HCT116 (cell line): ENCODE measurements at regions not wholly inside any gene's neighbourhood (a gene's known extent, or its start where the extent isn't known, plus 50 kb on each side); places are given as distances from the start of the nearest gene placed in this dataset.

Source experiments
- ATAC-seq: fragments of 200-7000 bp; cut with Tn5 transposase; 2 replicates; pipeline ENCODE4 v1.9.1; 2020; ENCODE audit warnings: mild to moderate bottlenecking, moderate library complexity
- BruUV-seq: library from RNA; stranded (reverse); fragments of 400-500 nt; replicated peaks from 2 replicates; lab custom pipeline; 2021; lab: Mats Ljungman, UMichigan
- CTCF ChIA-PET: fragments of 300-600 bp; sonication (Branson Sonifier 250); formaldehyde crosslinking; loops from one replicate; lab custom pipeline; 2021; ENCODE audit warnings: antibody characterized with exemption; lab: Charles Lee
- POLR2A ChIA-PET: fragments of 300-600, 350-600 bp; sonication (Branson Sonifier 250); formaldehyde crosslinking; loops from one replicate; lab custom pipeline; 2021; ENCODE audit warnings: antibody characterized with exemption; lab: Charles Lee
- RAD21 ChIA-PET, 2 experiments: fragments of 300-600 bp; sonication (Branson Sonifier 250); formaldehyde crosslinking; loops; one replicate each; lab custom pipeline; 2023; ENCODE audit warnings: low total read pairs in 2 of 2; ENCODE audit not compliant: uncharacterized antibody in 2 of 2, unreplicated experiment in 2 of 2, low non-redundant PET in 1 of 2; lab: Charles Lee
- DNase-seq: peaks from one replicate; pipeline ENCODE4 v3.0.0-alpha.2; 2010; ENCODE audit warnings: low read depth, low spot score
- H2AFZ ChIP-seq: fragments of 200-600 bp; shearing (Covaris generic), sonication (generic); 2 replicates; pipeline ENCODE4 v1.6.1; 2017; ENCODE audit warnings: low read depth, mixed run types, mixed read lengths, antibody characterized with exemption, low read length; ENCODE audit not compliant: poor library complexity, severe bottlenecking
- H3K27ac ChIP-seq: 2 replicates; pipeline ENCODE4 v1.5.1; 2012; ENCODE audit warnings: low read depth, low read length
- H3K27me3 ChIP-seq: fragments of 200-600 bp; sonication (generic); 2 replicates; pipeline ENCODE4 v1.6.1; 2016; ENCODE audit warnings: mixed run types, low read length, mixed read lengths; ENCODE audit not compliant: insufficient read depth
- H3K36me3 ChIP-seq, 2 experiments: fragments of 200-500 bp in 1 of 2; fragments of 200-600 bp in 1 of 2; sonication (Bioruptor generic) in 1 of 2; sonication (generic) in 1 of 2; 2 replicates each; pipeline versions ENCODE4 v1.5.1 to v1.6.1; 2014 to 2016; ENCODE audit warnings: low read length in 2 of 2, inconsistent platforms in 1 of 2, mixed read lengths in 1 of 2, mixed run types in 1 of 2; ENCODE audit not compliant: insufficient read depth in 2 of 2, control insufficient read depth in 1 of 2
- H3K4me1 ChIP-seq, 2 experiments: fragments of 200-600 bp in 1 of 2; sonication (generic) in 1 of 2; 2 replicates each; pipeline versions ENCODE4 v1.5.1 to v1.6.1; 2012 to 2017; ENCODE audit warnings: low read length in 2 of 2, inconsistent platforms in 1 of 2, mild to moderate bottlenecking in 1 of 2, mixed read lengths in 1 of 2, mixed run types in 1 of 2, moderate library complexity in 1 of 2; ENCODE audit not compliant: insufficient read depth in 2 of 2, control insufficient read depth in 1 of 2
- H3K4me2 ChIP-seq: fragments of 200-600 bp; sonication (generic); 2 replicates; pipeline ENCODE4 v1.6.1; 2017; ENCODE audit warnings: mixed run types, low read length, mixed read lengths
- H3K4me3 ChIP-seq, 2 experiments: fragments of 200-600 bp in 1 of 2; sonication (generic) in 1 of 2; replicated peaks in 1 of 2; 2 replicates each; pipeline ENCODE4 v1.5.1; 2011 to 2016; ENCODE audit warnings: low read length in 2 of 2, control low read depth in 1 of 2, low read depth in 1 of 2, mild to moderate bottlenecking in 1 of 2, mixed read lengths in 1 of 2, mixed run types in 1 of 2
- H3K79me2 ChIP-seq: fragments of 200-600 bp; sonication (generic); 2 replicates; pipeline ENCODE4 v1.6.1; 2017; ENCODE audit warnings: mild to moderate bottlenecking, mixed run types, low read length, moderate library complexity, mixed read lengths; ENCODE audit not compliant: insufficient read depth
- H3K9ac ChIP-seq: fragments of 200-600 bp; sonication (generic); 2 replicates; pipeline ENCODE4 v1.6.1; 2016; ENCODE audit warnings: low read length, mixed read lengths
- H3K9me2 ChIP-seq: fragments of 200-600 bp; sonication (generic), shearing (Covaris generic); 2 replicates; pipeline ENCODE4 v1.6.1; 2017; ENCODE audit warnings: mixed run types, mild to moderate bottlenecking, moderate library complexity; ENCODE audit not compliant: insufficient read depth
- H3K9me3 ChIP-seq, 2 experiments: fragments of 200-500 bp in 1 of 2; fragments of 200-600 bp in 1 of 2; sonication (Bioruptor generic) in 1 of 2; sonication (generic) in 1 of 2; 2 replicates each; pipeline ENCODE4 v1.6.1; 2014 to 2017; ENCODE audit warnings: low read length in 2 of 2, mixed read lengths in 2 of 2, inconsistent platforms in 1 of 2, low read depth in 1 of 2, mild to moderate bottlenecking in 1 of 2, mixed run types in 1 of 2, moderate library complexity in 1 of 2; ENCODE audit not compliant: control insufficient read depth in 1 of 2, insufficient read depth in 1 of 2
- H4K20me1 ChIP-seq: fragments of 200-600 bp; sonication (generic), shearing (Covaris generic); 2 replicates; pipeline ENCODE4 v1.6.1; 2017; ENCODE audit warnings: mixed run types, mild to moderate bottlenecking, moderate library complexity; ENCODE audit not compliant: insufficient read depth
- EGR1 ChIP-seq: IDR thresholded peaks from 2 replicates; pipeline ENCODE4 v1.6.1; 2012; ENCODE audit warnings: low read depth
- ELF1 ChIP-seq: IDR thresholded peaks from 2 replicates; pipeline ENCODE4 v1.6.1; 2012; ENCODE audit warnings: low read depth, borderline replicate concordance
- JUND ChIP-seq: IDR thresholded peaks from 2 replicates; pipeline ENCODE4 v1.6.1; 2012
- MAX ChIP-seq: IDR thresholded peaks from 2 replicates; pipeline ENCODE4 v1.6.1; 2012
- POLR2A ChIP-seq: IDR thresholded peaks from 2 replicates; pipeline ENCODE4 v1.7.0; 2011; ENCODE audit warnings: borderline replicate concordance; ENCODE audit not compliant: insufficient read depth, insufficient read length; ENCODE audit errors: extremely low read depth
- REST ChIP-seq: IDR thresholded peaks from 2 replicates; pipeline ENCODE4 v1.6.1; 2012; ENCODE audit warnings: low read depth
- TCF7L2 ChIP-seq: IDR thresholded peaks from 2 replicates; pipeline ENCODE4 v1.7.0; 2011; ENCODE audit warnings: borderline replicate concordance, inconsistent platforms; ENCODE audit not compliant: insufficient read depth, insufficient read length; ENCODE audit errors: extremely low read depth
- ZFX ChIP-seq: fragments of 450-650 bp; IDR thresholded peaks from 2 replicates; pipeline ENCODE4 v1.6.1; 2017
- intact Hi-C: fragments of 100-400 bp; cut with micrococcal nuclease; formaldehyde crosslinking; loops from 2 replicates; pipeline ENCODE4 v1.10.0; 2022

- H3K36me3 ChIP-seq, result no peaks in the 10 kb centered on the region
- H4K20me1 ChIP-seq, result no peaks in the 10 kb centered on the region
- CTCF ChIA-PET, result interaction anchor here (0.6 to 1.7 kb wide), 4 partner anchors 12 to 59 kb away, joined by 3 to 8 read pairs (median 4); no protein-coding TSS in a partner anchor
- POLR2A ChIA-PET, result no interaction called here
- no TSS peak for BruUV-seq
- ATAC-seq (no peak), DNase-seq (no peak)
- no peak overlapping the region for H3K4me3 ChIP-seq
- intact Hi-C loops, result no loop called here
- H2AFZ ChIP-seq, result no peak overlapping the region
- H3K9me3 ChIP-seq, result no peaks in the 10 kb centered on the region
- TF ChIP-seq EGR1, result no peak
- TF ChIP-seq ZFX, result no peak
- no peak for TF ChIP-seq TCF7L2
- no peak for TF ChIP-seq ELF1
- no peak for TF ChIP-seq MAX
- TF ChIP-seq POLR2A, result no peak
- TF ChIP-seq JUND, result no peak
- TF ChIP-seq REST, result no peak
- peaks cover 65 to 79% of the 10 kb centered on the region in 2 experiments for H3K4me1 ChIP-seq
- H3K9ac ChIP-seq, result no peak overlapping the region
- no peak overlapping the region; the same call in 1 of the 2 replicates for H3K27ac ChIP-seq
- H3K79me2 ChIP-seq, result no peaks in the 10 kb centered on the region
- no peaks in the 10 kb centered on the region for H3K27me3 ChIP-seq
- RAD21 ChIA-PET, result no interaction called here
- H3K4me2 ChIP-seq, result no peak overlapping the region
- H3K9me2 ChIP-seq, result no peaks in the 10 kb centered on the region
Observed at GRCh38 chr1:168401341-168401740, 120.7 kb downstream of the TBX19 start.
